Astrocyte (in vitro differentiated cells and primary cell): ENCODE measurements at regions not wholly inside any gene's neighbourhood (a gene's known extent, or its start where the extent isn't known, plus 50 kb on each side); places are given as distances from the start of the nearest gene placed in this dataset.

Experiments used
- CTCF ChIP-seq: IDR thresholded peaks from 2 replicates; pipeline ENCODE4 v1.5.1; 2011; ENCODE audit warnings: low read depth, mild to moderate bottlenecking, inconsistent platforms, low read length, moderate library complexity; ENCODE audit not compliant: insufficient read depth
- EZH2 ChIP-seq: IDR thresholded peaks from 2 replicates; pipeline ENCODE4 v1.6.1; 2012; ENCODE audit warnings: mild to moderate bottlenecking, low read length, inconsistent platforms; ENCODE audit not compliant: insufficient read depth

GRCh38 chr1:55285834-55286233 is 70.7 kb upstream of the USP24 start:
- TF ChIP-seq CTCF, result no peak
- TF ChIP-seq EZH2, result no peak
